GM20000 (cell line): ENCODE measurements at regions not wholly inside any gene's neighbourhood (a gene's known extent, or its start where the extent isn't known, plus 50 kb on each side); places are given as distances from the start of the nearest gene placed in this dataset.

Source experiments
- DNase-seq: peaks from one replicate; pipeline ENCODE4 v3.0.0; 2012; ENCODE audit warnings: low spot score
- TF ChIP-seq, protein P1 (sequence below): IDR thresholded peaks from 2 replicates; pipeline ENCODE4 v1.5.1; 2012; ENCODE audit warnings: mild to moderate bottlenecking, control low read depth; ENCODE audit errors: extremely low read depth, missing control alignments

GRCh38 chr14:52380294-52380693 lies 66.2 kb downstream of the PTGER2 start:
- peak; percentile 51 for DNase-seq
- TF ChIP-seq, protein P1, sequence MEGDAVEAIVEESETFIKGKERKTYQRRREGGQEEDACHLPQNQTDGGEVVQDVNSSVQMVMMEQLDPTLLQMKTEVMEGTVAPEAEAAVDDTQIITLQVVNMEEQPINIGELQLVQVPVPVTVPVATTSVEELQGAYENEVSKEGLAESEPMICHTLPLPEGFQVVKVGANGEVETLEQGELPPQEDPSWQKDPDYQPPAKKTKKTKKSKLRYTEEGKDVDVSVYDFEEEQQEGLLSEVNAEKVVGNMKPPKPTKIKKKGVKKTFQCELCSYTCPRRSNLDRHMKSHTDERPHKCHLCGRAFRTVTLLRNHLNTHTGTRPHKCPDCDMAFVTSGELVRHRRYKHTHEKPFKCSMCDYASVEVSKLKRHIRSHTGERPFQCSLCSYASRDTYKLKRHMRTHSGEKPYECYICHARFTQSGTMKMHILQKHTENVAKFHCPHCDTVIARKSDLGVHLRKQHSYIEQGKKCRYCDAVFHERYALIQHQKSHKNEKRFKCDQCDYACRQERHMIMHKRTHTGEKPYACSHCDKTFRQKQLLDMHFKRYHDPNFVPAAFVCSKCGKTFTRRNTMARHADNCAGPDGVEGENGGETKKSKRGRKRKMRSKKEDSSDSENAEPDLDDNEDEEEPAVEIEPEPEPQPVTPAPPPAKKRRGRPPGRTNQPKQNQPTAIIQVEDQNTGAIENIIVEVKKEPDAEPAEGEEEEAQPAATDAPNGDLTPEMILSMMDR = no peak
